Esophagus muscularis mucosa (tissue), 3 donors: ENCODE measurements at regions not wholly inside any gene's neighbourhood (a gene's known extent, or its start where the extent isn't known, plus 50 kb on each side); places are given as distances from the start of the nearest gene placed in this dataset.

Source experiments
- CTCF ChIP-seq, 3 experiments: fragments of 200-600 bp in 2 of 3; fragments of 450-650 bp in 1 of 3; sonication (generic) in 2 of 3; IDR thresholded peaks; one replicate each; pipeline ENCODE4 v1.5.1; 2017 to 2019; ENCODE audit warnings: antibody characterized with exemption in 3 of 3, mild to moderate bottlenecking in 2 of 3, moderate library complexity in 1 of 3
- POLR2AphosphoS5 ChIP-seq, 2 donors: sonication (generic); formaldehyde crosslinking; IDR thresholded peaks; one replicate each; pipeline ENCODE4 v1.6.1; 2017; ENCODE audit warnings: antibody characterized with exemption in 2 of 2

DNA sequence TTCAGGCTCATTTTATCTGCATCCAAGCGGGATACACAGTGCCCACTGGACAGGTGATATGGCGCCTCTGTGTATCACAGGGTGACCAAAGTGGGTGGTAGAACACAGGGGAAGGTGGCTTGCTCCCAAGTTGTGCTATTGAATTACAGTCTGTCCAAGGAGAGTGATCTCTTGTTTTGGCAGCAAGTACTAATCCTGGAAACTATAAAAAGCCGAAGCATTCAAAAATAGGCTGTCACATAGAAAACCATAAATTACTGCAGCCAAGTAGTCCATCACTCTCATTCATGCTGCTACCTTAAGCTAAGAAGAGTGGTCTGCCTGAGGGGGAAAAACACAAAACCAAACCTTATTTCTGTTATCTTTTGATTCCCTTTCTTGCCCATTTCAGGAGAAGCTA lies 237.1 kb upstream of the POU3F3 start:
- no peak for TF ChIP-seq POLR2AphosphoS5 (IDR thresholded peaks at IDR 0.05)
- no peak for TF ChIP-seq CTCF (IDR thresholded peaks at IDR 0.05)
